Liver (tissue), 3 donors: ENCODE measurements at regions not wholly inside any gene's neighbourhood (a gene's known extent, or its start where the extent isn't known, plus 50 kb on each side); places are given as distances from the start of the nearest gene placed in this dataset.

Experiments
- EGR1 ChIP-seq, 2 donors: IDR thresholded peaks; 2 replicates each; pipeline ENCODE4 v1.6.1; 2016 to 2018; ENCODE audit warnings: antibody characterized with exemption in 2 of 2, low read depth in 2 of 2
- FOXA1 ChIP-seq: IDR thresholded peaks from 2 replicates; pipeline ENCODE4 v1.6.1; 2016; ENCODE audit warnings: antibody characterized with exemption
- RAD21 ChIP-seq, 2 donors: IDR thresholded peaks; 2 replicates each; pipeline ENCODE4 v1.6.1; 2016; ENCODE audit warnings: antibody characterized with exemption in 2 of 2, mild to moderate bottlenecking in 2 of 2
- RXRA ChIP-seq, 2 donors: IDR thresholded peaks; 2 replicates each; pipeline ENCODE4 v1.6.1; 2017 to 2018; ENCODE audit warnings: antibody characterized with exemption in 2 of 2, mild to moderate bottlenecking in 1 of 2
- SP1 ChIP-seq: IDR thresholded peaks from 2 replicates; pipeline ENCODE4 v1.6.1; 2018; ENCODE audit warnings: antibody characterized with exemption, mild to moderate bottlenecking
- YY1 ChIP-seq: IDR thresholded peaks from 2 replicates; pipeline ENCODE4 v1.6.1; 2016; ENCODE audit warnings: antibody characterized with exemption, mild to moderate bottlenecking
- TF ChIP-seq, protein P1 (sequence below): fragments of 150-350 bp; IDR thresholded peaks from 2 replicates; pipeline ENCODE4 v1.5.1; 2017; ENCODE audit warnings: improper control_type of control experiment, low read depth, low read length; ENCODE audit not compliant: missing input control
- TF ChIP-seq, protein P2 (sequence below): IDR thresholded peaks from 2 replicates; pipeline ENCODE4 v1.6.1; 2016; ENCODE audit warnings: antibody characterized with exemption, mild to moderate bottlenecking
- donor health status: healthy.
- donor health status: healthy.

DNA sequence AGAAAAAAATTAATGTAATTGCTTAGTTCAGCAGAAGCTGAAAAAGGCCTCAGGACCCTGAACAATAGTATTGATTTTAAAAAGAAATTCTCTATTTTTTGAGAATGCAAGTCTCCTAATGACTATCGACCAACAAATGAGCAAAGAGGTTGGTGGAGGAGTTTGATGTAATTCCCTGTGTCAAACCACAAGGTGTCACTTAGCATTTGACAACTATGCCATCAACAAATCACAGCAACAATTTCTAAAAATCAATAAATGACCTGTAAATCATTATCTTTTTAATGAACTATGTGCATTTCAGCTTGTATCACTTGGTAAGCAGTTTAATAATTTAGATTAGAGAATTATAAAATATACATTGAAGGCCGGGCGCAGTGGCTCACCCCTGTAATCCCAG lies 133.7 kb downstream of the PRELID2 start:
- TF ChIP-seq, protein P1, sequence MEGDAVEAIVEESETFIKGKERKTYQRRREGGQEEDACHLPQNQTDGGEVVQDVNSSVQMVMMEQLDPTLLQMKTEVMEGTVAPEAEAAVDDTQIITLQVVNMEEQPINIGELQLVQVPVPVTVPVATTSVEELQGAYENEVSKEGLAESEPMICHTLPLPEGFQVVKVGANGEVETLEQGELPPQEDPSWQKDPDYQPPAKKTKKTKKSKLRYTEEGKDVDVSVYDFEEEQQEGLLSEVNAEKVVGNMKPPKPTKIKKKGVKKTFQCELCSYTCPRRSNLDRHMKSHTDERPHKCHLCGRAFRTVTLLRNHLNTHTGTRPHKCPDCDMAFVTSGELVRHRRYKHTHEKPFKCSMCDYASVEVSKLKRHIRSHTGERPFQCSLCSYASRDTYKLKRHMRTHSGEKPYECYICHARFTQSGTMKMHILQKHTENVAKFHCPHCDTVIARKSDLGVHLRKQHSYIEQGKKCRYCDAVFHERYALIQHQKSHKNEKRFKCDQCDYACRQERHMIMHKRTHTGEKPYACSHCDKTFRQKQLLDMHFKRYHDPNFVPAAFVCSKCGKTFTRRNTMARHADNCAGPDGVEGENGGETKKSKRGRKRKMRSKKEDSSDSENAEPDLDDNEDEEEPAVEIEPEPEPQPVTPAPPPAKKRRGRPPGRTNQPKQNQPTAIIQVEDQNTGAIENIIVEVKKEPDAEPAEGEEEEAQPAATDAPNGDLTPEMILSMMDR: peak; percentile 21
- no peak for TF ChIP-seq RXRA (IDR thresholded peaks at IDR 0.05)
- TF ChIP-seq SP1: no peak
- TF ChIP-seq, protein P2, sequence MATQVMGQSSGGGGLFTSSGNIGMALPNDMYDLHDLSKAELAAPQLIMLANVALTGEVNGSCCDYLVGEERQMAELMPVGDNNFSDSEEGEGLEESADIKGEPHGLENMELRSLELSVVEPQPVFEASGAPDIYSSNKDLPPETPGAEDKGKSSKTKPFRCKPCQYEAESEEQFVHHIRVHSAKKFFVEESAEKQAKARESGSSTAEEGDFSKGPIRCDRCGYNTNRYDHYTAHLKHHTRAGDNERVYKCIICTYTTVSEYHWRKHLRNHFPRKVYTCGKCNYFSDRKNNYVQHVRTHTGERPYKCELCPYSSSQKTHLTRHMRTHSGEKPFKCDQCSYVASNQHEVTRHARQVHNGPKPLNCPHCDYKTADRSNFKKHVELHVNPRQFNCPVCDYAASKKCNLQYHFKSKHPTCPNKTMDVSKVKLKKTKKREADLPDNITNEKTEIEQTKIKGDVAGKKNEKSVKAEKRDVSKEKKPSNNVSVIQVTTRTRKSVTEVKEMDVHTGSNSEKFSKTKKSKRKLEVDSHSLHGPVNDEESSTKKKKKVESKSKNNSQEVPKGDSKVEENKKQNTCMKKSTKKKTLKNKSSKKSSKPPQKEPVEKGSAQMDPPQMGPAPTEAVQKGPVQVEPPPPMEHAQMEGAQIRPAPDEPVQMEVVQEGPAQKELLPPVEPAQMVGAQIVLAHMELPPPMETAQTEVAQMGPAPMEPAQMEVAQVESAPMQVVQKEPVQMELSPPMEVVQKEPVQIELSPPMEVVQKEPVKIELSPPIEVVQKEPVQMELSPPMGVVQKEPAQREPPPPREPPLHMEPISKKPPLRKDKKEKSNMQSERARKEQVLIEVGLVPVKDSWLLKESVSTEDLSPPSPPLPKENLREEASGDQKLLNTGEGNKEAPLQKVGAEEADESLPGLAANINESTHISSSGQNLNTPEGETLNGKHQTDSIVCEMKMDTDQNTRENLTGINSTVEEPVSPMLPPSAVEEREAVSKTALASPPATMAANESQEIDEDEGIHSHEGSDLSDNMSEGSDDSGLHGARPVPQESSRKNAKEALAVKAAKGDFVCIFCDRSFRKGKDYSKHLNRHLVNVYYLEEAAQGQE: no peak
- peak; percentile 23 to 54 for TF ChIP-seq RAD21 (IDR thresholded peaks at IDR 0.05)
- TF ChIP-seq FOXA1: no peak
- TF ChIP-seq EGR1 (IDR thresholded peaks at IDR 0.05; ENCODE audit: low read depth in 2 of 2): no peak
- TF ChIP-seq YY1: no peak
